HG02759 (cell line): ENCODE measurements at regions not wholly inside any gene's neighbourhood (a gene's known extent, or its start where the extent isn't known, plus 50 kb on each side); places are given as distances from the start of the nearest gene placed in this dataset.

Experiments used
- ATAC-seq: cut with Tn5 transposase; IDR thresholded peaks from one replicate; pipeline ENCODE4 v1.9.1; 2021; ENCODE audit warnings: mild to moderate bottlenecking, moderate library complexity; ENCODE audit not compliant: unreplicated experiment

- ATAC-seq, result no peak
Observed at GRCh38 chr16:8283195-8283594, 307.1 kb downstream of the TMEM114 start.

GRCh38 chr16:8278031-8278580 lies 312.2 kb downstream of the TMEM114 start:
- ATAC-seq, result no peak

GRCh38 chr16:8271344-8271743 lies 319.0 kb downstream of the TMEM114 start:
- ATAC-seq, result no peak

- ATAC-seq, result no peak
Observed at GRCh38 chr16:8262299-8262698, 328.0 kb downstream of the TMEM114 start.

- ATAC-seq, result no peak
Observed at GRCh38 chr16:8260140-8260539, 330.2 kb downstream of the TMEM114 start.

GRCh38 chr16:8258523-8258922 lies 331.8 kb downstream of the TMEM114 start:
- ATAC-seq, result no peak

- ATAC-seq, result no peak
Observed at GRCh38 chr16:8257561-8257960, 332.8 kb downstream of the TMEM114 start.

GRCh38 chr16:8254405-8254804 lies 335.9 kb downstream of the TMEM114 start:
- ATAC-seq, result no peak

- no peak for ATAC-seq
Observed at GRCh38 chr16:8253718-8254117, 336.6 kb downstream of the TMEM114 start.

- no peak for ATAC-seq
Observed at GRCh38 chr16:8251727-8252126, 338.6 kb downstream of the TMEM114 start.

GRCh38 chr16:8251298-8251697 lies 339.0 kb downstream of the TMEM114 start:
- no peak for ATAC-seq

- ATAC-seq, result no peak
Observed at GRCh38 chr16:8247993-8248392, 342.3 kb downstream of the TMEM114 start.

- ATAC-seq, result no peak
Observed at GRCh38 chr16:8243981-8244380, 346.3 kb downstream of the TMEM114 start.

GRCh38 chr16:8241408-8241807 lies 348.9 kb downstream of the TMEM114 start:
- no peak for ATAC-seq

- ATAC-seq, result no peak
Observed at GRCh38 chr16:8239443-8239842, 350.9 kb downstream of the TMEM114 start.

GRCh38 chr16:8237452-8237851 lies 352.9 kb downstream of the TMEM114 start:
- ATAC-seq, result no peak

- no peak for ATAC-seq
Observed at GRCh38 chr16:8236816-8237215, 353.5 kb downstream of the TMEM114 start.

- ATAC-seq, result no peak
Observed at GRCh38 chr16:8230497-8230896, 359.8 kb downstream of the TMEM114 start.

- no peak for ATAC-seq
Observed at GRCh38 chr16:8229011-8229520, 361.2 kb downstream of the TMEM114 start.

GRCh38 chr16:8217201-8217600 lies 373.1 kb downstream of the TMEM114 start:
- no peak for ATAC-seq

- no peak for ATAC-seq
Observed at GRCh38 chr16:8204769-8205168, 385.5 kb downstream of the TMEM114 start.

GRCh38 chr16:8204096-8204495 lies 386.2 kb downstream of the TMEM114 start:
- no peak for ATAC-seq

GRCh38 chr16:8203101-8203500 lies 387.2 kb downstream of the TMEM114 start:
- ATAC-seq, result no peak
